ENCODE measurements at regions not wholly inside any gene's neighbourhood (a gene's known extent, or its start where the extent isn't known, plus 50 kb on each side); places are given as distances from the start of the nearest gene placed in this dataset.

- no peak overlapping the region for H3K4me3 ChIP-seq
These were observed 667.3 kb upstream of the PRKX start for GRCh38 chrX:4380710-4381109.

GRCh38 chrX:4379071-4379470 lies 665.6 kb upstream of the PRKX start:
- no peak overlapping the region for H3K27ac ChIP-seq
- TF ChIP-seq, protein P1, sequence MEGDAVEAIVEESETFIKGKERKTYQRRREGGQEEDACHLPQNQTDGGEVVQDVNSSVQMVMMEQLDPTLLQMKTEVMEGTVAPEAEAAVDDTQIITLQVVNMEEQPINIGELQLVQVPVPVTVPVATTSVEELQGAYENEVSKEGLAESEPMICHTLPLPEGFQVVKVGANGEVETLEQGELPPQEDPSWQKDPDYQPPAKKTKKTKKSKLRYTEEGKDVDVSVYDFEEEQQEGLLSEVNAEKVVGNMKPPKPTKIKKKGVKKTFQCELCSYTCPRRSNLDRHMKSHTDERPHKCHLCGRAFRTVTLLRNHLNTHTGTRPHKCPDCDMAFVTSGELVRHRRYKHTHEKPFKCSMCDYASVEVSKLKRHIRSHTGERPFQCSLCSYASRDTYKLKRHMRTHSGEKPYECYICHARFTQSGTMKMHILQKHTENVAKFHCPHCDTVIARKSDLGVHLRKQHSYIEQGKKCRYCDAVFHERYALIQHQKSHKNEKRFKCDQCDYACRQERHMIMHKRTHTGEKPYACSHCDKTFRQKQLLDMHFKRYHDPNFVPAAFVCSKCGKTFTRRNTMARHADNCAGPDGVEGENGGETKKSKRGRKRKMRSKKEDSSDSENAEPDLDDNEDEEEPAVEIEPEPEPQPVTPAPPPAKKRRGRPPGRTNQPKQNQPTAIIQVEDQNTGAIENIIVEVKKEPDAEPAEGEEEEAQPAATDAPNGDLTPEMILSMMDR (IDR thresholded peaks at IDR 0.05) = no peak
- no peak overlapping the region for H3K4me3 ChIP-seq
- no peaks in the 10 kb centered on the region for H3K36me3 ChIP-seq
- DNase-seq (ENCODE audit: low spot score in 2 of 2) = no peak
- H3K9me3 ChIP-seq = peaks cover 0 to 3% of the 10 kb centered on the region in 2 donors
- no peaks in the 10 kb centered on the region for H3K4me1 ChIP-seq
- no peaks in the 10 kb centered on the region for H3K27me3 ChIP-seq
- intact Hi-C loops (cut with DNase I) = no loop called here

More at GRCh38 chrX:4380710-4381109, 667.3 kb upstream of the PRKX start:
- intact Hi-C loops (cut with DNase I) = no loop called here
- Histone ChIP-seq H3K36me3 (no peaks in the 10 kb centered on the region), H3K4me1 (no peaks in the 10 kb centered on the region), H3K27me3 (no peaks in the 10 kb centered on the region), H3K27ac (no peak overlapping the region), H3K9me3 (peaks cover 0 to 3% of the 10 kb centered on the region in 2 donors)
- DNase-seq (ENCODE audit: low spot score in 2 of 2) = no peak
- TF ChIP-seq, protein P1 (IDR thresholded peaks at IDR 0.05) = no peak

DNA sequence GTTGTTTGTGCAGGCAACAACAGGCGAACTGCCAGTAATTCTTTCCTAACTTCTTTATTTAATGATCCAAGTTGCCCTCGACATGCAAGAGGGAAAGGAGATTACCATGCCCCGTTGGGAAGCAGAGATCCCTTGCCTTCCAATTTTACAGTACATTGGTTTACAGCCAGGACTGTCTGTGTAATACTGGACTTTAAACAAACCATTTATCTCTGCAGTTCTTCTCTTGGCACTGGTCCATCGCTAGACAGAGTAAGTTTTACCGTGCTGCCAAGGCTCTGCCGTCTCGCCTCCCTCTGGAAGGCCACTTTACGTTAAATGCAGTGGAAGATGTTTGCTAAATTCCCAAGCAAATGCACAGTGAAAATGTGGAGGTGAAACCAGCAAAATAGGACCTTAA lies 660.3 kb upstream of the PRKX start:
- Histone ChIP-seq H3K4me3 (no peak overlapping the region), H3K36me3 (no peaks in the 10 kb centered on the region), H3K9me3 (no peaks in the 10 kb centered on the region), H3K27ac (no peak overlapping the region), H3K4me1 (no peaks in the 10 kb centered on the region), H3K27me3 (no peaks in the 10 kb centered on the region)
- intact Hi-C loops (cut with DNase I) = no loop called here
- TF ChIP-seq, protein P1 (IDR thresholded peaks at IDR 0.05) = no peak
- no peak for DNase-seq (ENCODE audit: low spot score in 2 of 2)

GRCh38 chrX:4358577-4358976 lies 645.1 kb upstream of the PRKX start:
- Histone ChIP-seq H3K9me3 (no peaks in the 10 kb centered on the region), H3K4me3 (no peak overlapping the region), H3K27ac (no peak overlapping the region), H3K36me3 (no peaks in the 10 kb centered on the region), H3K27me3 (no peaks in the 10 kb centered on the region), H3K4me1 (no peaks in the 10 kb centered on the region)
- intact Hi-C loops (cut with DNase I) = no loop called here
- no peak for DNase-seq (ENCODE audit: low spot score in 2 of 2)
- TF ChIP-seq, protein P1 (IDR thresholded peaks at IDR 0.05) = no peak

GRCh38 chrX:4322916-4323315 lies 609.5 kb upstream of the PRKX start:
- H3K4me3 ChIP-seq = no peak overlapping the region
- H3K4me1 ChIP-seq = no peaks in the 10 kb centered on the region
- no peaks in the 10 kb centered on the region for H3K36me3 ChIP-seq
- no peaks in the 10 kb centered on the region for H3K9me3 ChIP-seq
- no peaks in the 10 kb centered on the region for H3K27me3 ChIP-seq
- no peak overlapping the region for H3K27ac ChIP-seq
- DNase-seq (ENCODE audit: low spot score in 2 of 2) = no peak
- intact Hi-C loops (cut with DNase I) = no loop called here
- TF ChIP-seq, protein P1 (IDR thresholded peaks at IDR 0.05) = no peak

DNA sequence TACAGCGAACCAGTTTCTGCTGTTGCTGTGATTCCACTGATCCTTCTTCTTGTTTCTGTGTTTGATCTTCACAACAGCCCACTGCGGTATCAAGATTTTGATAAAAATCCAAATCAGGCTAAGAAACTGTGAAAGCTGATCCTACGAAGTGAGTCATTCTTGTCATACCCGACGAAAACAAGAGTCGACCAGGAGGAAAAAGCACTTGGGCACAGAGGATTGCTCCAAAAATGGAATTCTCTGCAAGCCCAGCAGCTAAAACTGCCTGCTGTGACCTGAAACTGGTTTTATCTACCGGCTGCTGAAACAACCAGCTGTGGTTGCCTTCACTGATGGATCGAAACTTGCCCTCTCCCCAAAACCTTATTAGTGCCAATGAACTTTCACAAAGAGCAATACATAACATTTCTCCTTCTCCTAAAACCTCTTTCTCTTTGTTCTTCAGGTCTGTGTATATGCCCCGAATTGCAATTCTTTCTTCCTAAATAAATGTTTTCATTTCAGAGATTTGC lies 607.0 kb upstream of the PRKX start:
- no peak for DNase-seq (ENCODE audit: low spot score in 2 of 2)
- Histone ChIP-seq H3K27me3 (no peaks in the 10 kb centered on the region), H3K4me1 (no peaks in the 10 kb centered on the region), H3K27ac (no peak overlapping the region), H3K36me3 (no peaks in the 10 kb centered on the region), H3K9me3 (no peaks in the 10 kb centered on the region), H3K4me3 (no peak overlapping the region)
- TF ChIP-seq, protein P1 (IDR thresholded peaks at IDR 0.05) = no peak
- intact Hi-C loops (cut with DNase I) = no loop called here

Measured in ascending aorta (tissue), 2 donors.